ENCODE measurements at regions not wholly inside any gene's neighbourhood (a gene's known extent, or its start where the extent isn't known, plus 50 kb on each side); places are given as distances from the start of the nearest gene placed in this dataset.

DNA sequence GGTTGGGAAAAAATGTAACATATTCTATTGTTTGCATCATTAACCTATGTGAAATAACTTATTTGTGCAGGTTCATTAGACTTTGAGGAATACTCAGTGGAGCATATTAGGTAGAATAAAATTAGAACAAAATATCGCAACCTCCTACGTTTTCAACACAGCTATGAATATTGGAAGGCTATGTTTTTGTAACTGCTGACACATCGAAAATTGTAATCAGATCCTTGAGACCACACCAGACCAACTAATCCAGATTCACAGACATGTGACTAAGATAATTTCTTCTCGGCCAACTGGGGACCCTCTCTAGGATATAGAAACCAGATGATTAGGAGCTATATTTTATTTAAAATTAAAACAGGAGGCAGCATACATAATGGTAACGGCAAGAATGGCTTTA lies 77.5 kb upstream of the VWC2 start:
- RAD21 ChIA-PET (ENCODE audit: low non-redundant PET in 1 of 2, low total read pairs in 2 of 2, uncharacterized antibody in 2 of 2, unreplicated experiment in 2 of 2): no interaction called here

More for the DNA sequence above, 77.5 kb upstream of the VWC2 start:
- Histone ChIP-seq H3K79me2 (ENCODE audit: insufficient read depth, low read length) (no peaks in the 10 kb centered on the region), H2AFZ (ENCODE audit: low read depth, low read length, poor library complexity, severe bottlenecking) (no peak overlapping the region), H3K4me3 (replicated peaks in 1 of 2; ENCODE audit: low read depth in 1 of 2, low read length in 2 of 2) (no peak overlapping the region), H3K27ac (ENCODE audit: low read depth, low read length) (no peak overlapping the region), H3K9me3 (ENCODE audit: control insufficient read depth in 1 of 2, insufficient read depth in 1 of 2, low read depth in 1 of 2, low read length in 2 of 2) (peaks cover 3 to 9% of the 10 kb centered on the region in 2 experiments; a peak in 1 of 4 replicates), H3K4me1 (ENCODE audit: control insufficient read depth in 1 of 2, insufficient read depth in 2 of 2, low read length in 2 of 2) (no peaks in the 10 kb centered on the region), H3K36me3 (ENCODE audit: control insufficient read depth in 1 of 2, insufficient read depth in 2 of 2, low read length in 2 of 2) (no peaks in the 10 kb centered on the region), H3K9me2 (ENCODE audit: insufficient read depth) (no peaks in the 10 kb centered on the region), H4K20me1 (ENCODE audit: insufficient read depth) (no peaks in the 10 kb centered on the region), H3K27me3 (ENCODE audit: insufficient read depth, low read length) (no peaks in the 10 kb centered on the region), H3K9ac (ENCODE audit: low read length) (no peak overlapping the region), H3K4me2 (ENCODE audit: low read length) (no peak overlapping the region)
- no peak for ATAC-seq
- POLR2A ChIA-PET: no interaction called here
- DNase-seq (ENCODE audit: low read depth, low spot score): no peak
- TF ChIP-seq, protein P1, sequence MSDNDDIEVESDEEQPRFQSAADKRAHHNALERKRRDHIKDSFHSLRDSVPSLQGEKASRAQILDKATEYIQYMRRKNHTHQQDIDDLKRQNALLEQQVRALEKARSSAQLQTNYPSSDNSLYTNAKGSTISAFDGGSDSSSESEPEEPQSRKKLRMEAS (IDR thresholded peaks at IDR 0.05): no peak
- TF ChIP-seq, protein P2, sequence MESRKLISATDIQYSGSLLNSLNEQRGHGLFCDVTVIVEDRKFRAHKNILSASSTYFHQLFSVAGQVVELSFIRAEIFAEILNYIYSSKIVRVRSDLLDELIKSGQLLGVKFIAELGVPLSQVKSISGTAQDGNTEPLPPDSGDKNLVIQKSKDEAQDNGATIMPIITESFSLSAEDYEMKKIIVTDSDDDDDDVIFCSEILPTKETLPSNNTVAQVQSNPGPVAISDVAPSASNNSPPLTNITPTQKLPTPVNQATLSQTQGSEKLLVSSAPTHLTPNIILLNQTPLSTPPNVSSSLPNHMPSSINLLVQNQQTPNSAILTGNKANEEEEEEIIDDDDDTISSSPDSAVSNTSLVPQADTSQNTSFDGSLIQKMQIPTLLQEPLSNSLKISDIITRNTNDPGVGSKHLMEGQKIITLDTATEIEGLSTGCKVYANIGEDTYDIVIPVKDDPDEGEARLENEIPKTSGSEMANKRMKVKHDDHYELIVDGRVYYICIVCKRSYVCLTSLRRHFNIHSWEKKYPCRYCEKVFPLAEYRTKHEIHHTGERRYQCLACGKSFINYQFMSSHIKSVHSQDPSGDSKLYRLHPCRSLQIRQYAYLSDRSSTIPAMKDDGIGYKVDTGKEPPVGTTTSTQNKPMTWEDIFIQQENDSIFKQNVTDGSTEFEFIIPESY (IDR thresholded peaks at IDR 0.05; ENCODE audit: extremely low read depth, insufficient replicate concordance, low read length): no peak
- TF ChIP-seq JUND (IDR thresholded peaks at IDR 0.05) (no peak), POLR2AphosphoS5 (IDR thresholded peaks at IDR 0.05; ENCODE audit: low read depth, low read length) (no peak), YY1 (IDR thresholded peaks at IDR 0.05; ENCODE audit: extremely low read depth, insufficient replicate concordance, low read depth, low read length) (no peak), TCF7L2 (IDR thresholded peaks at IDR 0.05; ENCODE audit: borderline replicate concordance, extremely low read depth, insufficient read depth, insufficient read length) (no peak), EZH2 (IDR thresholded peaks at IDR 0.05) (no peak), ZNF274 (IDR thresholded peaks at IDR 0.05; ENCODE audit: low read depth, low read length) (no peak)
- TF ChIP-seq, protein P3, sequence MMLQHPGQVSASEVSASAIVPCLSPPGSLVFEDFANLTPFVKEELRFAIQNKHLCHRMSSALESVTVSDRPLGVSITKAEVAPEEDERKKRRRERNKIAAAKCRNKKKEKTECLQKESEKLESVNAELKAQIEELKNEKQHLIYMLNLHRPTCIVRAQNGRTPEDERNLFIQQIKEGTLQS (IDR thresholded peaks at IDR 0.05): no peak
- TF ChIP-seq, protein P4, sequence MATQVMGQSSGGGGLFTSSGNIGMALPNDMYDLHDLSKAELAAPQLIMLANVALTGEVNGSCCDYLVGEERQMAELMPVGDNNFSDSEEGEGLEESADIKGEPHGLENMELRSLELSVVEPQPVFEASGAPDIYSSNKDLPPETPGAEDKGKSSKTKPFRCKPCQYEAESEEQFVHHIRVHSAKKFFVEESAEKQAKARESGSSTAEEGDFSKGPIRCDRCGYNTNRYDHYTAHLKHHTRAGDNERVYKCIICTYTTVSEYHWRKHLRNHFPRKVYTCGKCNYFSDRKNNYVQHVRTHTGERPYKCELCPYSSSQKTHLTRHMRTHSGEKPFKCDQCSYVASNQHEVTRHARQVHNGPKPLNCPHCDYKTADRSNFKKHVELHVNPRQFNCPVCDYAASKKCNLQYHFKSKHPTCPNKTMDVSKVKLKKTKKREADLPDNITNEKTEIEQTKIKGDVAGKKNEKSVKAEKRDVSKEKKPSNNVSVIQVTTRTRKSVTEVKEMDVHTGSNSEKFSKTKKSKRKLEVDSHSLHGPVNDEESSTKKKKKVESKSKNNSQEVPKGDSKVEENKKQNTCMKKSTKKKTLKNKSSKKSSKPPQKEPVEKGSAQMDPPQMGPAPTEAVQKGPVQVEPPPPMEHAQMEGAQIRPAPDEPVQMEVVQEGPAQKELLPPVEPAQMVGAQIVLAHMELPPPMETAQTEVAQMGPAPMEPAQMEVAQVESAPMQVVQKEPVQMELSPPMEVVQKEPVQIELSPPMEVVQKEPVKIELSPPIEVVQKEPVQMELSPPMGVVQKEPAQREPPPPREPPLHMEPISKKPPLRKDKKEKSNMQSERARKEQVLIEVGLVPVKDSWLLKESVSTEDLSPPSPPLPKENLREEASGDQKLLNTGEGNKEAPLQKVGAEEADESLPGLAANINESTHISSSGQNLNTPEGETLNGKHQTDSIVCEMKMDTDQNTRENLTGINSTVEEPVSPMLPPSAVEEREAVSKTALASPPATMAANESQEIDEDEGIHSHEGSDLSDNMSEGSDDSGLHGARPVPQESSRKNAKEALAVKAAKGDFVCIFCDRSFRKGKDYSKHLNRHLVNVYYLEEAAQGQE (IDR thresholded peaks at IDR 0.05; ENCODE audit: low read depth): no peak
- no TSS peak for BruUV-seq (replicated peaks)
- intact Hi-C loops (cut with micrococcal nuclease): no loop called here
- CTCF ChIA-PET: no interaction called here
